HEK293 (cell line): ENCODE measurements at regions not wholly inside any gene's neighbourhood (a gene's known extent, or its start where the extent isn't known, plus 50 kb on each side); places are given as distances from the start of the nearest gene placed in this dataset.

Experiments
- CTCF ChIA-PET: fragments of 350-600 bp; formaldehyde crosslinking; extraction: SDS; loops from one replicate; lab custom pipeline; 2021; ENCODE audit warnings: antibody characterized with exemption; lab: Yijun Ruan, JAX
- POLR2A ChIA-PET: fragments of 300-600 bp; formaldehyde crosslinking; extraction: SDS; loops from one replicate; lab custom pipeline; 2020; ENCODE audit warnings: antibody characterized with exemption, inconsistent platforms; lab: Yijun Ruan, JAX
- H3K27ac ChIP-seq: fragments of 200-500 bp; sonication (Bioruptor generic); 2 replicates; pipeline ENCODE4 v1.5.1; 2014; ENCODE audit warnings: low read depth, low read length, control low read depth, inconsistent platforms; ENCODE audit errors: extremely low read depth
- H3K36me3 ChIP-seq, 2 experiments: fragments of 200-500 bp in 1 of 2; sonication (Bioruptor generic) in 1 of 2; 1 replicate in 1 of 2; 2 replicates in 1 of 2; pipeline ENCODE4 v1.5.1; 2014 to 2017; ENCODE audit warnings: inconsistent platforms in 2 of 2, low read length in 2 of 2; ENCODE audit not compliant: control insufficient read depth in 2 of 2, insufficient read depth in 1 of 2
- H3K4me1 ChIP-seq: fragments of 200-500 bp; sonication (Bioruptor generic); 2 replicates; pipeline ENCODE4 v1.5.1; 2014; ENCODE audit warnings: mild to moderate bottlenecking, low read length, inconsistent platforms; ENCODE audit not compliant: control insufficient read depth, insufficient read depth
- H3K4me3 ChIP-seq: 2 replicates; pipeline ENCODE4 v1.5.1; 2011; ENCODE audit warnings: low read depth, mild to moderate bottlenecking, control low read depth, low read length, moderate library complexity
- H3K9me3 ChIP-seq: fragments of 200-500 bp; sonication (Bioruptor generic); 2 replicates; pipeline ENCODE4 v1.5.1; 2014; ENCODE audit warnings: low read depth, low read length, inconsistent platforms; ENCODE audit not compliant: control insufficient read depth, insufficient read depth
- EGR2 ChIP-seq: fragments of 450-650 bp; formaldehyde crosslinking; IDR thresholded peaks from 2 replicates; pipeline ENCODE4 v1.5.1; 2016; ENCODE audit warnings: low read depth, missing biosample characterization, missing genetic modification characterization
- KLF7 ChIP-seq: fragments of 450-650 bp; formaldehyde crosslinking; IDR thresholded peaks from 2 replicates; pipeline ENCODE4 v1.5.1; 2016; ENCODE audit warnings: missing biosample characterization, missing genetic modification characterization, borderline replicate concordance
- ZFP3 ChIP-seq: fragments of 450-650 bp; formaldehyde crosslinking; IDR thresholded peaks from 2 replicates; pipeline ENCODE4 v1.5.1; 2016; ENCODE audit warnings: low read depth, missing biosample characterization, missing genetic modification characterization
- ZNF16 ChIP-seq: fragments of 450-650 bp; formaldehyde crosslinking; IDR thresholded peaks from 2 replicates; pipeline ENCODE4 v1.5.1; 2016; ENCODE audit warnings: low read depth, missing biosample characterization, missing genetic modification characterization
- ZNF169 ChIP-seq: fragments of 450-650 bp; formaldehyde crosslinking; IDR thresholded peaks from 2 replicates; pipeline ENCODE4 v1.5.1; 2016; ENCODE audit warnings: missing biosample characterization, missing genetic modification characterization
- ZNF202 ChIP-seq: fragments of 450-650 bp; formaldehyde crosslinking; IDR thresholded peaks from 2 replicates; pipeline ENCODE4 v1.5.1; 2016; ENCODE audit warnings: missing biosample characterization, missing genetic modification characterization, borderline replicate concordance
- ZNF23 ChIP-seq: fragments of 450-650 bp; formaldehyde crosslinking; IDR thresholded peaks from 2 replicates; pipeline ENCODE4 v1.5.1; 2016; ENCODE audit warnings: missing biosample characterization, missing genetic modification characterization, borderline replicate concordance
- ZNF341 ChIP-seq: fragments of 450-650 bp; formaldehyde crosslinking; IDR thresholded peaks from 2 replicates; pipeline ENCODE4; 2016; ENCODE audit warnings: low read depth, missing biosample characterization, missing genetic modification characterization
- ZNF416 ChIP-seq: fragments of 450-650 bp; formaldehyde crosslinking; IDR thresholded peaks from 2 replicates; pipeline ENCODE4 v1.5.1; 2016; ENCODE audit warnings: missing biosample characterization, missing genetic modification characterization
- ZNF48 ChIP-seq: fragments of 450-650 bp; formaldehyde crosslinking; IDR thresholded peaks from 2 replicates; pipeline ENCODE4 v1.5.1; 2016; ENCODE audit warnings: missing biosample characterization, missing genetic modification characterization
- ZNF621 ChIP-seq: fragments of 450-650 bp; formaldehyde crosslinking; IDR thresholded peaks from 2 replicates; pipeline ENCODE4 v1.5.1; 2017; ENCODE audit warnings: missing biosample characterization, missing genetic modification characterization
- ZNF660 ChIP-seq: fragments of 450-650 bp; IDR thresholded peaks from 2 replicates; pipeline ENCODE4 v1.5.1; 2018; ENCODE audit warnings: missing biosample characterization, mild to moderate bottlenecking, missing genetic modification characterization
- ZNF747 ChIP-seq: fragments of 450-650 bp; formaldehyde crosslinking; IDR thresholded peaks from 2 replicates; pipeline ENCODE4 v1.5.1; 2016; ENCODE audit warnings: missing biosample characterization, missing genetic modification characterization
- TF ChIP-seq, protein P1 (sequence below): fragments of 450-650 bp; formaldehyde crosslinking; IDR thresholded peaks from 2 replicates; pipeline ENCODE4 v1.5.1; 2016; ENCODE audit warnings: missing biosample characterization, missing genetic modification characterization
- TF ChIP-seq, protein P2 (sequence below): fragments of 450-650 bp; formaldehyde crosslinking; IDR thresholded peaks from 2 replicates; pipeline ENCODE4 v1.5.1; 2016; ENCODE audit warnings: missing biosample characterization, missing genetic modification characterization
- TF ChIP-seq, protein P3 (sequence below): fragments of 450-650 bp; IDR thresholded peaks from 2 replicates; pipeline ENCODE4 v1.5.1; 2018; ENCODE audit warnings: missing biosample characterization, mild to moderate bottlenecking, missing genetic modification characterization
- TF ChIP-seq, protein P4 (sequence below): fragments of 450-650 bp; formaldehyde crosslinking; IDR thresholded peaks from 2 replicates; pipeline ENCODE4; 2016; ENCODE audit warnings: missing biosample characterization, missing genetic modification characterization

DNA sequence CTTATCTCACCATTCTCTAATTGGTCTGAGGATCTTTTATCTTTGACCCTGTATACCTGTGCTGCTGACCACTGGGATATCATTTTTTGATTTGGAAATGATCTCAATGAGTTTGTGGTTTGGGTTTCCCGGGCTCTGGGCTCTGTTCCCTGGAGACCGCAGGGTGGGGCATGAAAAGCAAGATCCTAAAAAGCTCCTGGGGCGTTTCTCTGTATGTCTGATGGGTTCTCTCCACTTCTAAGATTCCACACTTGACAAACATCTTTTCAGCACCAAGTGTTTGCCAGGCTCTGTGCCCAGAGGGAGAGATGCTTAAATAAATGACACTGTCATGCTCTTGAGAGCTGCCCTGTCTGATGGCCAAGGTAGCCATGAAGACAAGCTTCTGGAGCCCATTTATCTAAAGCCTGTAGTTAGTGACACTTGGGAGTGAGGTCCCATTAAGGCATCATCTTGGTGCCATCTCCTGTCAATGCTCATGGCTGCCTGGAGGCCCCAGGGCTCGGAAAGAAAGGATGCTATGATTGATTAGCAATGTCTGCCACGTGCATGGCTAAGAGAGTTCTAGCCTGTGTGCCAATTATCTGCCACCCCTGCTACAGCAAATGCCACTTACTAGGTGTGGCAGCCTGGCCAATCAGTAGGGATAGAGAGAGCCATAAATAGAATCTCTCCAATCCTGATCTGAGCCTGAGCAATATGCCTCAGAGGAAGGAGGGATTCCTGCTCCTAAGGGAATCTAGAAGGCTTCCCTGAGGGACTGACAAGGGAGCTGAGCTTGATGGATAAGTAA, 531.6 kb downstream of the MN1 start (continued):
- TF ChIP-seq ZNF23 (peak; percentile 56; the same call in 1 of the 2 replicates), ZNF202 (tag by site-specific recombination) (no peak)

DNA sequence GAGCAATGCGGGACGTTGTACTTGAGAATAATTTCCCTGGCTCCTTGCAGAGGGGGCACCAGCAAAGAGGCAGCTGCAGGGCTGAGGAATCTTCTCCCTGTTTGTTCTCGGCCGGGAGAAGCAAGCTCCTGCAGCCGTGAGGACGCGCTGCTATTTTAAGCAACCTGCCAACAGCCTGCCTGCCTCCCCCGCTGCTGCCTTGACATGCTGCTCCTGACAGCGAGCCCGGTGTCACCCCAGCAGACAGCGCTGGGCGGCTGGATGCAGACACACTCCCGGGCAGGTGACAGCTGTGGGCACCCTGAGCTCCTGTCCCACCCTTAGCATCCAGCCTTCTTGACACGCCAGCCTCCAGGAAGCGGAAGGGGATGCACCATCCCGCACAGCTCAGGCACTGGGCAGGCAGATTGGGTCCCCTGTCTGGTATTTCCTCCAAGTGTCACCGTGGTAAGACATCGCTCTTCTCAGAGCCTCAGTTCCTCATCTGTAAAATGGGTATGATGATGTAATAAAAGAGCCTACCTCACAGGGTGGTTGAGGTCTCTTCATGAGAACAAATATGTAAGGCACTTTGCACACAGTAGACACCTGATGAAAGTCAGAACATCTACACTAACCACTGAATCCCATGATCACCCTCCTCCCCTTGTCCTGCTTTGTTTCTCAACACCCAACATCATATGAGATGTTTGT, 530.6 kb downstream of the MN1 start:
- no peak for TF ChIP-seq ZNF16 (tag by site-specific recombination)
- TF ChIP-seq KLF7 (tag by site-specific recombination), result no peak
- TF ChIP-seq, protein P1, sequence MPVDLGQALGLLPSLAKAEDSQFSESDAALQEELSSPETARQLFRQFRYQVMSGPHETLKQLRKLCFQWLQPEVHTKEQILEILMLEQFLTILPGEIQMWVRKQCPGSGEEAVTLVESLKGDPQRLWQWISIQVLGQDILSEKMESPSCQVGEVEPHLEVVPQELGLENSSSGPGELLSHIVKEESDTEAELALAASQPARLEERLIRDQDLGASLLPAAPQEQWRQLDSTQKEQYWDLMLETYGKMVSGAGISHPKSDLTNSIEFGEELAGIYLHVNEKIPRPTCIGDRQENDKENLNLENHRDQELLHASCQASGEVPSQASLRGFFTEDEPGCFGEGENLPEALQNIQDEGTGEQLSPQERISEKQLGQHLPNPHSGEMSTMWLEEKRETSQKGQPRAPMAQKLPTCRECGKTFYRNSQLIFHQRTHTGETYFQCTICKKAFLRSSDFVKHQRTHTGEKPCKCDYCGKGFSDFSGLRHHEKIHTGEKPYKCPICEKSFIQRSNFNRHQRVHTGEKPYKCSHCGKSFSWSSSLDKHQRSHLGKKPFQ (tag by site-specific recombination), result no peak
- TF ChIP-seq ZNF341 (tag by site-specific recombination), result 0 out of 2 replicates have a peak, but pooled peaks have one; percentile 20
- ChIA-PET POLR2A (no interaction called here), CTCF (interaction anchor here (0.6 to 0.8 kb wide), 2 partner anchors 609 to 1914 kb away, joined by 3 read pairs; no protein-coding TSS in a partner anchor)
- H3K27ac ChIP-seq, result no peak overlapping the region
- H3K9me3 ChIP-seq, result no peaks in the 10 kb centered on the region
- no peaks in the 10 kb centered on the region for H3K4me1 ChIP-seq
- H3K36me3 ChIP-seq, result no peaks in the 10 kb centered on the region
- no peak overlapping the region for H3K4me3 ChIP-seq

DNA sequence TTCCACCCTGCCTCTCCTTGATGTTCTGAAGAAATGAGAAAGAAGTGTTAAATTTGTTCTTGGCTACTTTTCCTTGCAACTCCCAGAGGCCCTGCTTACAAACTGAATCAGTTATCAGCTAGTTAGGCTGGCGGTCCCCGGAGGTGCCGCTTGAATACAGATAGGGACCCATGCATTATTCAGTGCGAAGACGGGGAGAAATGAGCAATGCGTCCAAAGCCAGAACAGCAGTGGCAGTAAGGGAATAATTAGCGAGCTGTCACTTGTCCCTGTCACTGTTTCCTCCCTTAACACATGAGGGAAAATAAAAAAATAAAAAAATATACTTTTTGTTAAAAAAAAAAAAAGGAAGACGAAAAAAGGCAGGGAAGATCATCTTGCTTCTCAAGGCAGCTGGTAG, 528.1 kb downstream of the MN1 start:
- no peak overlapping the region for H3K27ac ChIP-seq
- POLR2A ChIA-PET, result no interaction called here
- TF ChIP-seq, protein P2, sequence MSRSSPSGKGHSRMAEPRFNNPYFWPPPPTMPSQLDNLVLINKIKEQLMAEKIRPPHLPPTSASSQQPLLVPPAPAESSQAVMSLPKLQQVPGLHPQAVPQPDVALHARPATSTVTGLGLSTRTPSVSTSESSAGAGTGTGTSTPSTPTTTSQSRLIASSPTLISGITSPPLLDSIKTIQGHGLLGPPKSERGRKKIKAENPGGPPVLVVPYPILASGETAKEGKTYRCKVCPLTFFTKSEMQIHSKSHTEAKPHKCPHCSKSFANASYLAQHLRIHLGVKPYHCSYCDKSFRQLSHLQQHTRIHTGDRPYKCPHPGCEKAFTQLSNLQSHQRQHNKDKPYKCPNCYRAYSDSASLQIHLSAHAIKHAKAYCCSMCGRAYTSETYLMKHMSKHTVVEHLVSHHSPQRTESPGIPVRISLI, result no peak
- TF ChIP-seq ZNF660 (tag by site-specific recombination) (no peak), ZNF747 (tag by site-specific recombination) (no peak), EGR2 (tag by site-specific recombination) (no peak), ZNF621 (tag by site-specific recombination) (no peak), ZNF416 (tag by site-specific recombination) (no peak), ZNF48 (tag by site-specific recombination) (no peak), ZNF169 (tag by site-specific recombination) (no peak), ZFP3 (tag by site-specific recombination) (no peak)
- TF ChIP-seq, protein P3, sequence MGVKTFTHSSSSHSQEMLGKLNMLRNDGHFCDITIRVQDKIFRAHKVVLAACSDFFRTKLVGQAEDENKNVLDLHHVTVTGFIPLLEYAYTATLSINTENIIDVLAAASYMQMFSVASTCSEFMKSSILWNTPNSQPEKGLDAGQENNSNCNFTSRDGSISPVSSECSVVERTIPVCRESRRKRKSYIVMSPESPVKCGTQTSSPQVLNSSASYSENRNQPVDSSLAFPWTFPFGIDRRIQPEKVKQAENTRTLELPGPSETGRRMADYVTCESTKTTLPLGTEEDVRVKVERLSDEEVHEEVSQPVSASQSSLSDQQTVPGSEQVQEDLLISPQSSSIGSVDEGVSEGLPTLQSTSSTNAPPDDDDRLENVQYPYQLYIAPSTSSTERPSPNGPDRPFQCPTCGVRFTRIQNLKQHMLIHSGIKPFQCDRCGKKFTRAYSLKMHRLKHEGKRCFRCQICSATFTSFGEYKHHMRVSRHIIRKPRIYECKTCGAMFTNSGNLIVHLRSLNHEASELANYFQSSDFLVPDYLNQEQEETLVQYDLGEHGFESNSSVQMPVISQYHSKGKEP (tag by site-specific recombination), result no peak
- TF ChIP-seq, protein P4, sequence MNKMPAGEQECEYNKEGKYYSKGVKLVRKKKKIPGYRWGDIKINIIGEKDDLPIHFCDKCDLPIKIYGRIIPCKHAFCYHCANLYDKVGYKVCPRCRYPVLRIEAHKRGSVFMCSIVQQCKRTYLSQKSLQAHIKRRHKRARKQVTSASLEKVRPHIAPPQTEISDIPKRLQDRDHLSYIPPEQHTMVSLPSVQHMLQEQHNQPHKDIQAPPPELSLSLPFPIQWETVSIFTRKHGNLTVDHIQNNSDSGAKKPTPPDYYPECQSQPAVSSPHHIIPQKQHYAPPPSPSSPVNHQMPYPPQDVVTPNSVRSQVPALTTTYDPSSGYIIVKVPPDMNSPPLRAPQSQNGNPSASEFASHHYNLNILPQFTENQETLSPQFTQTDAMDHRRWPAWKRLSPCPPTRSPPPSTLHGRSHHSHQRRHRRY, result no peak
- TF ChIP-seq, all 188 proteins: peak for 0
- Histone ChIP-seq H3K36me3 (no peaks in the 10 kb centered on the region), H3K9me3 (no peaks in the 10 kb centered on the region), H3K4me1 (no peaks in the 10 kb centered on the region), H3K4me3 (no peak overlapping the region)
- CTCF ChIA-PET, result interaction anchor here (0.7 kb wide), 1 partner anchor 152 kb away, joined by 3 read pairs; no protein-coding TSS in a partner anchor
